CD14-positive monocyte (primary cell): ENCODE measurements at regions not wholly inside any gene's neighbourhood (a gene's known extent, or its start where the extent isn't known, plus 50 kb on each side); places are given as distances from the start of the nearest gene placed in this dataset.

ENCODE experiments used
- DNase-seq, 3 donors: peaks; one replicate each; pipeline ENCODE4 v3.0.0-alpha.2; 2011 to 2022
- H2AFZ ChIP-seq: 2 replicates; pipeline ENCODE4 v1.6.0; 2012; ENCODE audit warnings: mild to moderate bottlenecking, low read depth, low read length, inconsistent platforms; ENCODE audit not compliant: insufficient read depth, poor library complexity, severe bottlenecking
- H3K27ac ChIP-seq, 2 donors: 1 replicate in 1 of 2; 2 replicates in 1 of 2; pipeline ENCODE4 v1.5.1; 2012 to 2013; ENCODE audit warnings: low read length in 2 of 2, control low read depth in 1 of 2, inconsistent platforms in 1 of 2, low read depth in 1 of 2, mild to moderate bottlenecking in 1 of 2
- H3K27me3 ChIP-seq, 2 donors: one replicate each; pipeline versions ENCODE4 v1.6.0 to v1.6.1; 2011 to 2013; ENCODE audit warnings: low read length in 2 of 2; ENCODE audit not compliant: control insufficient read depth in 2 of 2, insufficient read depth in 2 of 2
- H3K36me3 ChIP-seq, 2 donors: replicated peaks in 1 of 2; 1 replicate in 1 of 2; 2 replicates in 1 of 2; pipeline versions ENCODE4 v1.5.1 to v1.6.1; 2012 to 2013; ENCODE audit warnings: low read length in 2 of 2, control low read depth in 1 of 2, inconsistent platforms in 1 of 2, mild to moderate bottlenecking in 1 of 2; ENCODE audit not compliant: insufficient read depth in 2 of 2, control insufficient read depth in 1 of 2
- H3K4me1 ChIP-seq, 2 donors: 1 replicate in 1 of 2; 2 replicates in 1 of 2; pipeline versions ENCODE4 v1.5.1 to v1.6.1; 2012 to 2013; ENCODE audit warnings: low read length in 2 of 2, control low read depth in 1 of 2, inconsistent platforms in 1 of 2, mild to moderate bottlenecking in 1 of 2, moderate library complexity in 1 of 2; ENCODE audit not compliant: insufficient read depth in 2 of 2, control insufficient read depth in 1 of 2
- H3K4me2 ChIP-seq: replicated peaks from 2 replicates; pipeline ENCODE3; 2012; ENCODE audit warnings: low read length, moderate library complexity, mild to moderate bottlenecking; ENCODE audit not compliant: poor library complexity, severe bottlenecking; ENCODE audit errors: extremely low read depth
- H3K4me3 ChIP-seq, 3 experiments: fragments of 200-600 bp in 1 of 3; sonication (generic) in 1 of 3; replicated peaks in 1 of 3; 1 replicate in 2 of 3; 2 replicates in 1 of 3; pipeline ENCODE4 v1.5.1; 2011 to 2013; ENCODE audit warnings: low read length in 3 of 3, mild to moderate bottlenecking in 3 of 3, control low read depth in 2 of 3, low read depth in 2 of 3, inconsistent platforms in 1 of 3, moderate library complexity in 1 of 3
- H3K79me2 ChIP-seq: 2 replicates; pipeline ENCODE4 v1.6.0; 2012; ENCODE audit warnings: mild to moderate bottlenecking, control low read depth, inconsistent platforms, low read length, moderate library complexity; ENCODE audit not compliant: insufficient read depth
- H3K9ac ChIP-seq: 2 replicates; pipeline ENCODE4 v1.6.0; 2017; ENCODE audit warnings: low read length, mild to moderate bottlenecking; ENCODE audit not compliant: insufficient read depth, poor library complexity, severe bottlenecking
- H3K9me3 ChIP-seq, 2 donors: replicated peaks in 1 of 2; 1 replicate in 1 of 2; 2 replicates in 1 of 2; pipeline versions ENCODE4 v1.5.1 to v1.6.1; 2012 to 2013; ENCODE audit warnings: low read length in 2 of 2, control low read depth in 1 of 2; ENCODE audit not compliant: control insufficient read depth in 1 of 2, insufficient read depth in 1 of 2
- H4K20me1 ChIP-seq: 2 replicates; pipeline ENCODE4 v1.6.0; 2012; ENCODE audit warnings: mild to moderate bottlenecking, low read length, control low read depth, moderate library complexity; ENCODE audit not compliant: insufficient read depth
- H3K27ac Mint-ChIP-seq, 7 donors: one replicate each; pipeline ENCODE4 v1.8.0; 2020; ENCODE audit warnings: mild to moderate bottlenecking in 7 of 7, mixed read lengths in 7 of 7, moderate library complexity in 6 of 7, inconsistent platforms in 2 of 7
- H3K27me3 Mint-ChIP-seq, 3 donors: one replicate each; pipeline ENCODE4 v1.8.0; 2021 to 2022; ENCODE audit warnings: low read depth in 3 of 3, mild to moderate bottlenecking in 3 of 3, mixed read lengths in 3 of 3, moderate library complexity in 3 of 3, inconsistent platforms in 1 of 3
- H3K36me3 Mint-ChIP-seq, 2 donors: one replicate each; pipeline ENCODE4 v1.8.0; 2020; ENCODE audit warnings: mixed read lengths in 2 of 2, inconsistent platforms in 1 of 2, mild to moderate bottlenecking in 1 of 2
- H3K4me1 Mint-ChIP-seq: one replicate; pipeline ENCODE4 v1.8.0; 2020; ENCODE audit warnings: mild to moderate bottlenecking, mixed read lengths
- H3K4me3 Mint-ChIP-seq, 2 donors: one replicate each; pipeline ENCODE4 v1.8.0; 2020; ENCODE audit warnings: mild to moderate bottlenecking in 2 of 2, mixed read lengths in 2 of 2, moderate library complexity in 1 of 2
- H3K9me3 Mint-ChIP-seq, 7 donors: one replicate each; pipeline ENCODE4 v1.8.0; 2020 to 2022; ENCODE audit warnings: mixed read lengths in 7 of 7, mild to moderate bottlenecking in 6 of 7, moderate library complexity in 6 of 7, inconsistent platforms in 2 of 7
- WGBS: methylation state at CpG from one replicate; pipeline ENCODE4 v1.1.5; 2013; ENCODE audit warnings: missing lambda C conversion rate; ENCODE audit not compliant: insufficient coverage; 5-methylcytosine and 5-hydroxymethylcytosine counted together
- intact Hi-C, 2 donors: fragments of 100-400 bp; cut with micrococcal nuclease; formaldehyde crosslinking; loops; one replicate each; pipeline versions ENCODE4 v1.15.0 to v1.15.1; 2023
- TF ChIP-seq, protein P1 (sequence below): fragments of 200-600 bp; IDR thresholded peaks from one replicate; pipeline ENCODE4 v1.8.0; 2022; ENCODE audit warnings: antibody characterized with exemption, mild to moderate bottlenecking

DNA sequence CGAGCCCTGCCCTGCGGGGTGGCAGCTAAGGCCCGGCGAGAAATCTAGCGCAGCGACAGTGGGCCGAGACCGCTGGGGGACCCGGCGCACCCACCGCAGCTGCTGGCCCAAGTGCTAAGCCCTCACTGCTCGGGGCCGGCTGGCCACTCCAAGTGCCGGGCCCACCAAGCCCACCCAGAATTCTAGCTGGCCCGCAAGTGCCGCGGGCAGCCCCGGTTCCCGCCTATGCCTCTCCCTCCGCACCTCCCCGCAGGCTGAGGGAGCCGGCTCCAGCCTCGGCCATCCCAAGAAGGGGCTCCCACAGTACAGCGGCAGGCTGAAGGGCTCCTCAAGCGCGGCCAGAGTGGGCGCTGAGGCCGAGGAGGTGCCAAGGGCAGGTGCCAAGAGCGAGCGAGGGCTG lies 55.2 kb upstream of the RND3 start:
- no peak overlapping the region for H2AFZ ChIP-seq
- intact Hi-C loops, result no loop called here
- Mint-ChIP-seq H3K27me3 (no peaks in the 10 kb centered on the region), H3K36me3 (no peaks in the 10 kb centered on the region), H3K4me3 (no peak overlapping the region), H3K4me1 (no peaks in the 10 kb centered on the region), H3K9me3 (peaks cover 2 to 29% (median 12%) of the 10 kb centered on the region in 7 donors), H3K27ac (no peak overlapping the region)
- no peaks in the 10 kb centered on the region for H3K27me3 ChIP-seq
- 97% methylated on average over 28 of the region's 30 CpGs for WGBS
- no peaks in the 10 kb centered on the region for H3K4me1 ChIP-seq
- no peak overlapping the region for H3K9ac ChIP-seq
- TF ChIP-seq, protein P1, sequence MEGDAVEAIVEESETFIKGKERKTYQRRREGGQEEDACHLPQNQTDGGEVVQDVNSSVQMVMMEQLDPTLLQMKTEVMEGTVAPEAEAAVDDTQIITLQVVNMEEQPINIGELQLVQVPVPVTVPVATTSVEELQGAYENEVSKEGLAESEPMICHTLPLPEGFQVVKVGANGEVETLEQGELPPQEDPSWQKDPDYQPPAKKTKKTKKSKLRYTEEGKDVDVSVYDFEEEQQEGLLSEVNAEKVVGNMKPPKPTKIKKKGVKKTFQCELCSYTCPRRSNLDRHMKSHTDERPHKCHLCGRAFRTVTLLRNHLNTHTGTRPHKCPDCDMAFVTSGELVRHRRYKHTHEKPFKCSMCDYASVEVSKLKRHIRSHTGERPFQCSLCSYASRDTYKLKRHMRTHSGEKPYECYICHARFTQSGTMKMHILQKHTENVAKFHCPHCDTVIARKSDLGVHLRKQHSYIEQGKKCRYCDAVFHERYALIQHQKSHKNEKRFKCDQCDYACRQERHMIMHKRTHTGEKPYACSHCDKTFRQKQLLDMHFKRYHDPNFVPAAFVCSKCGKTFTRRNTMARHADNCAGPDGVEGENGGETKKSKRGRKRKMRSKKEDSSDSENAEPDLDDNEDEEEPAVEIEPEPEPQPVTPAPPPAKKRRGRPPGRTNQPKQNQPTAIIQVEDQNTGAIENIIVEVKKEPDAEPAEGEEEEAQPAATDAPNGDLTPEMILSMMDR, result no peak
- peaks cover 8 to 21% of the 10 kb centered on the region in 2 donors for H3K9me3 ChIP-seq
- no peak overlapping the region for H3K4me2 ChIP-seq
- H3K36me3 ChIP-seq, result no peaks in the 10 kb centered on the region
- H3K27ac ChIP-seq, result no peak overlapping the region
- no peak overlapping the region for H3K4me3 ChIP-seq
- no peaks in the 10 kb centered on the region for H4K20me1 ChIP-seq
- DNase-seq, result no peak
- no peaks in the 10 kb centered on the region for H3K79me2 ChIP-seq

DNA sequence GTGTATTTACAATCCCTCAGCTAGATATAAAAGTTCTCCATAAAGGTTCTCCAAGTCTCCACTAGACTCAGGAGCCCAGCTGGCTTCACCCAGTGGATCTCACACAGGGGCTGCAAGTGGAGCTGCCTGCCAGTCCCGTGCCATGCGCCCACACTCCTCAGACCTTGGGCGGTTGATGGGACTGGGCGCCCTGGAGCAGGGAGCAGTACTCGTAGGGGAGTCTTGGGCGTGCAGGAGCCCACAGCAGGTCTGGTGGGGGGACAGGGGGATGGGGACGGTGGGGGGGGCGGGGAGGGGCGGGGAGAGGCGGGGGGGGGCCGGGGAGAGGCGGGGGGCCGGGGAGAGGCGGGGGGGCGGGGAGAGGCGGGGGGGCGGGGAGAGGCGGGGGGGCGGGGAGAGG lies 54.7 kb upstream of the RND3 start:
- H3K27me3 ChIP-seq, result no peaks in the 10 kb centered on the region
- Mint-ChIP-seq H3K27ac (no peak overlapping the region), H3K4me3 (no peak overlapping the region), H3K4me1 (no peaks in the 10 kb centered on the region), H3K27me3 (peaks cover 0 to 1% (median 0%) of the 10 kb centered on the region in 3 donors), H3K9me3 (peaks cover 2 to 32% (median 14%) of the 10 kb centered on the region in 7 donors), H3K36me3 (no peaks in the 10 kb centered on the region)
- no peaks in the 10 kb centered on the region for H3K36me3 ChIP-seq
- TF ChIP-seq, protein P1, result no peak
- no peak for DNase-seq
- 100% methylated on average over 1 of the region's 19 CpGs for WGBS
- H3K9ac ChIP-seq, result no peak overlapping the region
- H3K79me2 ChIP-seq, result no peaks in the 10 kb centered on the region
- no peak overlapping the region for H3K4me3 ChIP-seq
- H3K27ac ChIP-seq, result no peak overlapping the region
- no peak overlapping the region for H3K4me2 ChIP-seq
- no peaks in the 10 kb centered on the region for H4K20me1 ChIP-seq
- H3K9me3 ChIP-seq, result peaks cover 8 to 21% of the 10 kb centered on the region in 2 donors
- no peak overlapping the region for H2AFZ ChIP-seq
- intact Hi-C loops, result no loop called here
- H3K4me1 ChIP-seq, result no peaks in the 10 kb centered on the region
